ENCODE measurements at regions not wholly inside any gene's neighbourhood (a gene's known extent, or its start where the extent isn't known, plus 50 kb on each side); places are given as distances from the start of the nearest gene placed in this dataset.
"Not testable (repeated sequence)": the region's sequence is repeated elsewhere in the genome, so short reads cannot be mapped to it uniquely, and the experiment has no call there.

DNA sequence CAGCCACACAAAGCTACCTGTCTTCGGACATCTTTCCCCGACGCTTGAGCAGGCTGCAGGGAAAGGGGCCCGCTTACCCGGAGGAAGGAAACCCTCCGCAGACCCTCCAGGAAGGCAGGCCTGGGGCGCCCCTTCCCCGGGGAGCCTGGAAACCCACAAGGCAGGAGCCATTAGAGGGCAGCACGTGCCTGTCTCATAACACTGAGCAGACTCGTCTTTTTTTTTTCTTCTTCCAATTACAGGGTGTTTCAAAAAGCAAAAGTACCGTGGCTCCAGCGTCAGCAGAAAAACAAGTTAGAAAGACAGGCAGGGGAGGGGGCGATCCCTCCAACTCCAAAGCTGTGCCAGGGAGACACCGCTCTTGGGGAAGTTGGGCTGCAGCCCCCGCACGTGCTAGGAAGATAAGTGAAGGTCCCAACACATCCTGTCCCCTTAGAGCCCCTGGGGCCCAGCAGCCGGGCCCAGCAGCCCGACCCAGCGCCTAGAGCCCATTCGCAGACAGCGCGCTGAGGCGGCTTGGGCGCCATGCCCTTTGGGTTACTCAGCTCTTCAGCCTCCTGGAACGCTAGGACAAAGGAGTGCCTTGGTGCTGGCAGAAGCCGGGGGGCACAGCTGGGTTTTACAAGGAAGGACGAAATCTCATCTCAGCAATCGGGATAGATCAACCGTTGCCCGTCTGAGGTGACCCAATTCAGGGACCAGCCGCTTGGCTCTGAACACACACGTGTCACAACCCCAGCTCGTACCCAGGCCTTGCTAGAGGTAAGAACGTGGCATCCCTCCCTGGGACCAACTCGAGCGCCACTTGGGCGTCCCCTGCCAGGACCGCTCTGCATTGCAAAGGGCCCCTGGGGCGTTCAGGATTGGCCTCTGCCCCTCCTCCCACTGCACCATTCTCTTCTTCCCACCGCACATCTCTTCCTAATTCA is 136.3 kb downstream of the LY86 start:
- DNase-seq (ENCODE audit: low read depth in 2 of 3, low spot score in 1 of 3): peak; percentile 16 to 30 (median 23)

DNA sequence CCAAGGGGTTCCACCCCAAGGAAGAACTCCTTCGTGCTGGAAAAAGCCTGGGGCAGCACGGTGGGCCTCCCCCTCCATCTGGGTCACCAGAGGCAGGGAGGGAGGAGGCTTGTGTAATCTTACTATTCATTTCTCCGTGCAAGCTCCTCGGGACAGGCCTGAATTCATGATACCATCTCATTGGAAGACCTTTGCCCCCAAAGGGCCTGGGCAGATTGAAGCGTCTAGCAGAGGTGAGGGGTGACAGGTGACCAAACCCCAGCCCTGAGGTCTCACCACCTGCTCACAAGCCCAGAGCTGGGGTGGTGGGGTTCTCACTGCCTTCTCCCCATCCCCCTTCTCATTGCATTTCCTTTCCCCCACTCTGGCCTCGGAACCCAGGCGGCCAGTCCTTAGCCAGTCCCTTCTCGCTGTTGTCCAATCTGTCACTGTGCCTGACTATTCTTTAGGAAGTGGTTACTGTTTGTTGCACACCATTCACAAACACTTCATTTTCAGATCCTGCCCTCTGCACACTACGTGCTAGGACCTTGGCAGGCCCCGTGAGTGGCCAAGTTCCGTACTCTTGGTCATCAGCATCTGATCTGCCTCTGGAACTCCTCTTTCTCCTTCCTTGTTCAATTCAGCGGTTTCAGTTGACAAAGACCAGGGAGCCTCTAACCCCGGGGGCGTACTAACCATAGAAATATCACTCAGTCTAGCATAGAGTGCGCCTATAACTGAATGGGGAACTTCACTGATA is 137.1 kb downstream of the LY86 start:
- no peak for DNase-seq (ENCODE audit: low read depth in 2 of 3, low spot score in 1 of 3)

DNA sequence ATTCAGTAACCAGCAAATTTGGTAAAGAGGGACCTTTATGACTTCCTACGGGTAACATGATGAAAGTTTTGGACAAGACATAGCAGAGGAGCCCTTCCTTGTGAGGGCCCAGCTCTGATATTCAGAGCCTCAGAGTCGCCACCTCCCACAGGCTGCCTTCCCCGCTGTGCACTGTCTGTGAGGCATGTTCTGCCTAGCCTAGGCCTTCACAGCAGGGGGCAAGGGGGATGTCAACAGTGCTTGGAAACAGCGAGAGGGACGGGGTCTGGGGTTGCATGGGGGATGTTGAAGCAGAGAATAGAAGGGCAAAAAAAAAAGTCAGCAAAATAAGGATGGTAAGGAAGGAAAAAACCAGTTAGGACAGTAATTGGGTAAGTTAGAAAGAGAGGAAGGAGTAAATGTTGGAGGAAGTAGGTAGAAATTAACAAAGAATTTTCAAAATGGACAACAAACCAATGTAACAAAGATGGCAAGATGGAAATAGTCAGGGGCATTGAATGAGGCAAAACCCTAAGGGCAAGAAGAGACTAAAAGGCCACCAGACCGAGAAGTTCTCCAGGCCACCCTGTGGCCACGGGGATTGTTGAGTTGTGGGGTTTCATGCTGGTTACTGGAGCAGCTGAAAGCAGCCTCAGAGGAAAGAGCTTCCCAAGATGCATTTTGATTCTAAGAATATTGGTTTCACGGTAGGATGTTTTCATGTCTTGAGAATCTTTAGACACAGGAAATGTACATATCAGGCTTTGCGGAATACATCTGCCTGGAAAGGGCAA is 139.8 kb downstream of the LY86 start:
- DNase-seq (ENCODE audit: low read depth in 2 of 3, low spot score in 1 of 3): no peak

DNA sequence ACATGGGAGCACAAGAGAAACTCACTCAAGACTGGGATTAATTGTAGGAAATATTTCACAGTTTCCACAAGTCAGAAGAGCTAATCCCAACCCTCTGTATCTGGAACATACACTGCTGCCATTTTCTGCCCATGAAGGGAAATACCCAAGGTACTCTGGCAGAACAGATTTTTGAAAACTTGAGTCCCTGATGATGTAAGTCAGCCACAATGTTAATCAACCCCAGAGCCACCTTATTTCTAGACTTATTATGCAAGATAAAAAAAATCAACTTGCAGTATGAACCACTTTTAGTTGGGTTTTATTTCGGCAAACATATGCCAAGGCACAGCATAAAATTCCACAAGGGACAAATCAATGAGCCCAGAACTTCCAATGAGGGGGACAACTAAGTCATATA is 141.5 kb downstream of the LY86 start:
- DNase-seq (ENCODE audit: low read depth in 2 of 3, low spot score in 1 of 3): no peak

DNA sequence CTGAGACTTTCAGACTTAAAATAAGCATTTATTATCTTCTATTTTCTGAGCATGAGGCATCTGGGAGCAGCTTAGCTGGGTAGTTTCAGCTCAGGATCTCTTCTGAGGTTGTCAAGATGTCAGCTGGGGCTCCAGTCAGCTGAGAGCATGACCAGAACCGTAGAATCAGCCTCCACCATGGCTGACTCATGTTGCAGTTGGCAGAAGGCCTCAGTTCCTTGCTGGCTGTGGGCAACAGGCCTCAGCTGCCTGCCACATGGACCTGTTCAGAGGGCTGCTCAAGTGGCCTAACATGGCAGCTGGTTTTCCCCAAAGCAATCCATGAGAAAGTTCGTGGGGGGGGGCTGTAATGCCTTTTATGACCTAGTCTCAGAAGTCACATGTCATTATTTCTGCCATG is 142.3 kb downstream of the LY86 start:
- no peak for DNase-seq (ENCODE audit: low read depth in 2 of 3, low spot score in 1 of 3)

DNA sequence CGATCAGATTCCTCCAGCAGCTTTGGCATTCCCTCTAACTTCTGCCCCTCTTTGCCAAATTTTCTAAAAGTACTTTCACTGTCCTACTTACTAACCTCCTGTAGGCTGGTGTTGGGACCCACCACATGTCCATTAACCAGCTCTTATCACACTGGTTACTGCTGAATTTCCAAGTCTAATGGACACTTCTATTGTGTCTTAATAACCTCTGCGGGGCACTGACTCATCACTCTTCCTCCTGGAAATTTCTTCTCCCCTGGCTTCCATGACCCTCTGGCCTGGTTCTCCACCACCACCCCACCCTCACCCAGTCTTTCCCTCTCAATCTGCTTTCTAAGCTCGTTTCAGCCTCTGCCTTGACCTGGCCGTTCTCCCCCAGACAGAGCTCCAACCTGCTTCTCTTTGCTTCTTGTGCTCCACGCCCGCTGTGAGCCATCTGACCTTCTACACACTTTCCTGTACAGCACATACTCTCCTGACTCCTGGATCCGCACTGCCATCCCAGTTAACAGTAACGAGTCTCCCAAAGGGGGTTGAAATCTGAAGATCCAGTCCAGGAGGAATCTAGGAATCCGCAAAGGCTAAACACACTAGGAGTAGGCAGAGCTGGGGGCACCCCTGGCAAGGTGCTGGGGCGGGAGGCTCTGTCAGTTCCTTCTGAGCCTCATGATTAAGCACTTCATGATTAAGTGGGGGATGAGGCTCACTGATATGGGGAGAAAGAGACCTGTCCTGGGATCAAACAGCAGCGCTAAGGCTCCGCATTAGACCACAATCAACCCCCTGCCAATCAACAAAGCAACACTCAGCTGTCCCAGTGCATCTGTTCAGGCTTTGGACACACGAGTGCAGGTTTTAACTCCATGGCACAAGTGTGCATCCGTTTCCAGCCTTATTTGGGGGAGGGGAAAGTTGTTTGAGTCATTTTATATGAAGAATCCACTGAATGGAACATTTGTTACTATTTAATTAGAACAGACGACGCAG is 146.3 kb downstream of the LY86 start:
- no peak for DNase-seq (ENCODE audit: low read depth in 2 of 3, low spot score in 1 of 3)

DNA sequence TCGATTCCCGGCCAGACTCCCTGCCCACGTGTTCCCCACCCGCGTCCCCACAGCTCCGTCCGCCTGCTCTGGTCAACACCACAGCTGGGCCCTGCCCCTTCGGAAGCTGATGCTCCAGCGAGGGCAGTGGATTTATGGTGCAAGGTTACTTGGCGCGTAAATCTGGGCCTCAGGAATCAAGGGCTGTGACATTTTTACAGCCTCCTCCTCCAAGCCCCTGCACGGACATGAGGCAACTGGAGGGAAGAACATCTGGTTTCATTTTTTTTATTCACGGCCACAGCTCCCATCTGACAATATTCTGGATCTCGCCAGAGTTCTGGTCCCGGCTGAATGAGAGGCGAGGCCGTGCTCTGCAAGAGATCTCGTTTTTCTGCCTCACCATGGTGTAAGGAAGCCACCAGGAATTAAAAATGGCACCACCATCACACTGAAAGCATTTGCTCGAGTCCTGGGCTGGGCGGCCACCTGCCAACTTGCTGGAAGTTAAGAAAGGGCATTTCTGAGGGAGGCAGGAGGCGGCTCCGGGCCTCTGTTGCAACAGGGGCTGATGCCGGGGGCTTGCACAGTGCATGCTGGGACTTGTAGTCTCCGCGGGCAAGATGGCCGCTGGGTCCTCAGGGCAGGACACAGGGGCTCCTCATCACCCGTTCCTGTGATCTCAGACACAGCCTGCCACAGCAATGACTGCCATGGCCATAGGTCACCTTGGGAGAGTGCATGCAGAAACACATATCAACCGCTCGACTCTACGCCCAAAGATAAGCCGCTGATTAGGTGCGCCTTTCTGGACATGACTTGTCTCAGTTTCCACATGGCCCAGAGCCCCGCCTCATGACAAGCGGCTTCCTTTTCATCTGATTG is 148.5 kb downstream of the LY86 start:
- DNase-seq (ENCODE audit: low read depth in 2 of 3, low spot score in 1 of 3): no peak

DNA sequence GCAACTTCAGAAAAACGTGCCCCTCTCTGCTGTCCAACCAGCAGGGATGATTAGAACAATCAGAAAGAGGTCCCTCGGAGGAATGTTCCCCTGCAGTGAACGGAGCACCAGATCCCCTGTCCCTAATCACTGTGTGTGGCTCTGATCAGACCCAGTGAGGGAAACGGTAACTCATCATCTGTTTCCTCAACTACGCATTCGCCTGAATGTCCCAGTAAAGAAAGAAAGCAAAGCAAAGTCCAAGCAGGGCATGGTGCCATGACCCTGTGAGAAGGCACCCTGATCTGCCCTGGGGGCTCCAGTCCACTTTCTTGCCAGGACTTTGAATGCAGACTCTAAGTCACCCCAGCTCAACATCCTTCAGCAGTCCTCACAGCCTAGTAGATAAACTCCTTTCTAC is 149.2 kb downstream of the LY86 start:
- DNase-seq (ENCODE audit: low read depth in 2 of 3, low spot score in 1 of 3): no peak

DNA sequence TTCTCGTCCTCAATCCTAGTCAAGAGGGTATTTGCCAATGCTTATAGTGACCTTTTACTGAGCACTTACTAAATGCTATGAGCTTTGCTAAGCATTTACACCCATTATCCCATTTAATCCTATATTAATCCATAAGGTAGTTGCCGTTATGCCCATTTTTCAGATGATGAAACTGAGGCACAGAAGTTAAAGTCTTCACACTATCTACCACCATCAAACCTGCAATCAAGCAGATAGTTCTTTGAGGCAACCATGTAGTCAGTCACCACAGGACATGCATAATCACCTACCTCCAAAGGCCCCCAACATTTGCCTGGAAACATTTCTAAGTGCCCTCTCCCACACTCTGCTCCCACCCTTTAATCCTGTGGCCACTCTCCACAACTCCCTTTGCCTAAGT is 149.6 kb downstream of the LY86 start:
- no peak for DNase-seq (ENCODE audit: low read depth in 2 of 3, low spot score in 1 of 3)

DNA sequence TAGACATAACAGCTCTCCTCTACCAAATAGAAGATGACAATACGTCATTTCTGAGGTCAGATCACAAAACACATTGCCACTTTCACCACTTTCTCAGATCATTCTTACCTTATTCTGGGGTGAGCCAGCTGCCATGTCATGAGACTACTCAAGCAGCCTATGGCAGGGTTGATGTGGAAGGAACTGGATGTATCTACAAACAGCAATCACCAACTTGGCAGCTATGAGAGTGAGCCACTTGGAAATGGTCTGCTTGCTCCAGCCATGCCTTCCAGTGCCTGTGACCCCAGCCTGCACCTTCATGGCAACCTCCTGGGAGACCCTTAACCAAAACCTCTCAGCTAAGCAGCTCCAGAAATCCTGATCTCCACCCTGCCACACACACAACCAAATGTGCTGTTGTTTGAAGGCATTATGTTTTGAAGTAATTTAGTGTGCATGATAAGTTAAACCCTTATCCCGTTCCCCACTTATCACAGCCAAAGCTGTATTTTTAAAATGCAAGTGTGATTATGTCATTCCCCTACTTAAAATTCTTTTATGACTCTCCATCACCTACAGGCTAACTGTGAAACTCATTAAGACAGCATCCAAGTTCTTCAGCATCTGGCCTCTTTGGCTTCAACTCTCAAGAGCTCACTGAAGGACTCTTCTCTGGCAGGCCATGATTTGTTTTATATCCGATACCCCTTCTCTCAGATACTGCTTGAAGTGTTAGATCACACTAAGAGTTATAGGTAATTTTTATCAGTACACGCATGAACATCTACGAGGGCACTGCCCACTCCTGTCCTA is 150.6 kb downstream of the LY86 start:
- DNase-seq (ENCODE audit: low read depth in 2 of 3, low spot score in 1 of 3): no peak

DNA sequence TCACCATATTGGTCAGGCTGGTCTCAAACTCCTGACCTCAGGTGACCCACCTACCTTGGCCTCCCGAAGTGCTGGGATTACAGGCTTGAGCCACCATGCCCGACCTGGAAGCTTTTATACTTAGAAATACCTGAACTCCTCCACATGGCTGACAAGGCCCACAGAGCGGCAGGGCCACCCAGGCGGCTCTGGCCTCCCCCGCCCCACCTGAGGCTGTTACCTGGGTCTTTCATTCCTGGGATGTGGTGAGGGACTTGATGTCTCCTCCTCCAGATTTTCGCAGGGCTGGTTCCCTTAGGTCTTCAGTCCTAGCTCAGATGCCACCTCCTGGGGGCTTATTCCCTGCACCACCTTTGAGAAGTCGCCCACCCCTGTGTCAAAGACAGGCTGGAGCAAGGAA is 152.1 kb downstream of the LY86 start:
- DNase-seq (ENCODE audit: low read depth in 2 of 3, low spot score in 1 of 3): no peak

DNA sequence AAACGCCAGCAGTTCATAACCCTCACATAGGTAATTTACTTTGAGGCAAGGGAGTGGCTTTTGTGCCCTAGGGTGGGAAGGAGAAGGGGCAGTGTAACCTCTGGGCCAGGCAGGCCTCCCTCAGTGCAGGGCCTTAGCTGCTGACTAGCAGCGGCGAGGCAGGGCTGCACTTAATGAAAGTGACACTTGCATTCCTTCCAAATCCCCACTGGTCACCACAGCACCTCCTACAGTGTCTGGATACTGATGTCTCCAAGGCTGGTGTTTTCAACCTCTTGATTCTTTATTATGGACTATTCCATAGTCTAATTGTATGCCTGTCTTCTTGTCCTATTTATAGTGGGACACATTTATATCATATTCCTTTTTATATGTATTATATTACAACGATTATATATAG is 152.7 kb downstream of the LY86 start:
- no peak for DNase-seq (ENCODE audit: low read depth in 2 of 3, low spot score in 1 of 3)

DNA sequence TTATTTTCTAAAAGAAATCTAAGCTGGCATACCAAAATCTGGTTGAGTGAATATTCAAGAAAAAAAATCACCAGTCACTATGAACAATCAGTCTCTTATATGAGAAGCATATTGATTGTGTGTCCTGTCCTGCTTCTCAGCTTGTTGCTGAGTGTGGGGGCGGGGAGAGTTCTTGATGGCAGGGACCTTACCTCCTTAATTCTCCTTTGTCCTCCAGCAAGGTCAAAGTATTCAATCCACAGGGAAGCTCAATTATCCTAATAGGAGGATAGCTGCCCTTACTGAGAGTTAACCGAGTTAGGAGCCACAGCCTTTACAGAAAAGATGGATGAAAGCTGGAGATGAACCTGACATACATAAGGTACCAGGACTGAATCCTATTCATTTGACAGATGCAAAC is 154.0 kb downstream of the LY86 start:
- DNase-seq (ENCODE audit: low read depth in 2 of 3, low spot score in 1 of 3): no peak

DNA sequence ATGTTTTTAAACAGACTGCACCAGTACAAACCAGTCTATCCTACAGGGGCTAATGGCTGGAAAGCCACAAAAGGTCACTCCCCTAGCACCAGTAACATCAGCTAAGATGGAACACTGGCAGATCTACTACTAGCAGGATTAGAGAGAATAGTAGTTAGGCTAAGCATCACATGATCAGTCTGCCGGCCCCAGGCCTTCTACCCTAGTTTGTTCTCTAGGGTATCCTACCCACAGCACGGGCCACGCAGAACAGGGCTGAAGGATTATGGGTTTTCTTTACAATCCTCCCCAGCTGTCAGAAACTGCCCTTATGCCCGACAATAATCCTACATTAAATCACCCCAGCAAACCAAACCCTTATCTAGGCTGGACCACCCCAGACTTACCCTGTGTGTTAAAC is 156.0 kb downstream of the LY86 start:
- DNase-seq (ENCODE audit: low read depth in 2 of 3, low spot score in 1 of 3): no peak

DNA sequence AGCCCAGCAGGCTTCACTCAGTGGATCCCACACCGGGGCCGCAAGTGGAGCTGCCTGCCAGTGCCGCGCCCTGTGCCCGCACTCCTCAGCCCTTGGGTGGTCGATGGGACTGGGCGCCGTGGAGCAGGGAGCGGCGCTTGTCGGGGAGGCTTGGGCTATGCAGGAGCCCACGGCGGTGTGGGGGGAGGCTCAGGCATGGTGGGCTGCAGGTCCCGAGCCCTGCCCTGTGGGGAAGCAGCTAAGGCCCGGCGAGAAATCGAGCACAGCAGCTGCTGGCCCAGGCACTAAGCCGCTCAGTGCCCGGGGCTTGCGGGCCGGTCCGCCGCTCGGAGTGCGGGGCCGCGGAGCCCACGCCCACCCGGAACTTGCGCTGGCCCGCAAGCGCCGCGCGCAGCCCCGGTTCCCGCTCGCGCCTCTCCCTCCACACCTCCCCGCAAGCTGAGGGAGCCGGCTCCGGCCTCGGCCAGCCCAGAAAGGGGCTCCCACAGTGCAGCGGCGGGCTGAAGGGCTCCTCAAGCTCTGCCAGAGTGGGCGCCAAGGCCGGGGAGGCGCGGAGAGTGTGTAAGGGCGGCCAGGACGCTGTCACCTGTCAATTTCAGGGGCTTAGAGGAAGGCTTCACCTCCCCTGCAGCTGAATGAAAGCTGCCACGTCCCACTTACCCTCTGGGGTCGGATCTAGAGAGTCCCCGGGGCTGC is 157.3 kb downstream of the LY86 start:
- not testable (repeated sequence) for DNase-seq (ENCODE audit: low read depth in 2 of 3, low spot score in 1 of 3)

DNA sequence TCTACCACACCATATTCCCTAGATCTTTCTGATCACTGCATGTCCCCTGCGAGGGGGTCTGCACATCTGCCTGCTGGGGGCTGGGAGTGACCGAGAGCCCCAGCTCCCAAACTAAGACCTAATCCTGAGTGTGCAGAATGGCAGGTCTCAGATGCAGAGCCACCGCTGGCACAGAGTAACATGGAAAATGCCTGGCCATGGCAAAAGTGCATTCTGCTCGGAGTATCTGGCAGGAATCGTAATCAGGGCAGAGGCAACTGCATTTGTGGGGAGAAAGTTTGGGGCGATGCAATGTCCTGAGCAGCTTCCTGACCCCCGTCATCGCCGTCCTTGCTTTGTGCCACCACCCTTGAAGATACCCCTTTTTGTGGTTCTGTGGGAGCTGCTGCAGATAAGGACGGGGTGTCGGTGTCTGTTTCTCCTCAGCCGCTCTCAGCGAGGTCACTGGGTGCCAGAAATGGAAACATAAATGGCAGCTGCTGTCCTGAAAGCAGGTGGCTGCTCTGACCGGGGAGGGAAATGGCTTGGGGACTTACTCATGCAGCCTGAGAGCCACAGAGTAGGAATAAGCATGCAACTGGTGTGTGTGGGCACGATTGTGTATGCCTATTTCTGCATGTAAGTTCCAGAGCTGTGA is 157.9 kb downstream of the LY86 start:
- DNase-seq (ENCODE audit: low read depth in 2 of 3, low spot score in 1 of 3): no peak

DNA sequence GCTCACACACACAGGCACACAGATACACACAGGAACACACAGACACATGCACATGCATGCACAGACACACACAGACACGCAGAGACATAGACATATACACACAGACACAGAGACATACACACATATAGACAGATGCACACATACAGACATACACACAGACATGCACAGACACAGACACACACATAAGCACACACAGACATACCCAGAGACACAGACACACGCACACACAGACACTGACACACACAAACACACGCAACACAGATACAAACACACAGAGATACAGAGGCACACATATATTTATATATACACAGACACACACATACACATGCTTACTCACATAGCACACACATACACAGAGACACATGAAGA is 158.4 kb downstream of the LY86 start:
- DNase-seq (ENCODE audit: low read depth in 2 of 3, low spot score in 1 of 3): no peak

DNA sequence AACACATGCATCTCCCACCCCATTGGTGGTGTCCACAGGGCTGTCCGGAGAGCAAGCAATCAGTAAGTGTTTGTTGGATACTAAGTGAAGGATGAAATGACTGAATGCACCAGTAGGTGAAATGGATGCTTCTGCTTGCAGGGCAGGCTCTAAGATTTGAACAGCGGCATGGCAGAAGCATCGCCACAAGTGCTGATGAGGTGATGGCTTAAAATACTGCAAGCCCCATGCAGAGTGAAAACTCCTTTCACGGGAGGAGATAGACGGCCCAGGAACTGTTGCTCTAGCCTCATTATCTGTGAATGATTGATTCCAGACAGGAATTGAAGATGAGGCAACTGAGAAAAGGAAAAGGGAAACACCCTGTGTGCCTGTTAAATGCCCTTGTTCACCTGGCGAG is 158.9 kb downstream of the LY86 start:
- DNase-seq (ENCODE audit: low read depth in 2 of 3, low spot score in 1 of 3): no peak

All from stimulated activated CD4-positive, alpha-beta T cell treated with anti-CD3 and anti-CD28 coated beads, Interleukin-12 subunit alpha, Interleukin-12 subunit beta, amount 100 ng/mL, for 48 hours (primary cell).